Ovary (tissue), 3 donors: ENCODE measurements at regions not wholly inside any gene's neighbourhood (a gene's known extent, or its start where the extent isn't known, plus 50 kb on each side); places are given as distances from the start of the nearest gene placed in this dataset.

Experiments
- POLR2A ChIP-seq: fragments of 450-650 bp; IDR thresholded peaks from one replicate; pipeline ENCODE4 v1.6.1; 2017; ENCODE audit warnings: antibody characterized with exemption, mild to moderate bottlenecking, moderate library complexity
- TF ChIP-seq, protein P1 (sequence below), 3 donors: fragments of 450-650 bp in 2 of 3; fragments of 200-600 bp in 1 of 3; IDR thresholded peaks; one replicate each; pipeline versions ENCODE4 v1.5.1 to v1.8.0; 2016 to 2022; ENCODE audit warnings: antibody characterized with exemption in 3 of 3, mild to moderate bottlenecking in 1 of 3
- donor health status: DM: no; HTN: no; CAD: no.

GRCh38 chr4:176565049-176565448 is 227.7 kb downstream of the VEGFC start:
- no peak for TF ChIP-seq POLR2A
- TF ChIP-seq, protein P1, sequence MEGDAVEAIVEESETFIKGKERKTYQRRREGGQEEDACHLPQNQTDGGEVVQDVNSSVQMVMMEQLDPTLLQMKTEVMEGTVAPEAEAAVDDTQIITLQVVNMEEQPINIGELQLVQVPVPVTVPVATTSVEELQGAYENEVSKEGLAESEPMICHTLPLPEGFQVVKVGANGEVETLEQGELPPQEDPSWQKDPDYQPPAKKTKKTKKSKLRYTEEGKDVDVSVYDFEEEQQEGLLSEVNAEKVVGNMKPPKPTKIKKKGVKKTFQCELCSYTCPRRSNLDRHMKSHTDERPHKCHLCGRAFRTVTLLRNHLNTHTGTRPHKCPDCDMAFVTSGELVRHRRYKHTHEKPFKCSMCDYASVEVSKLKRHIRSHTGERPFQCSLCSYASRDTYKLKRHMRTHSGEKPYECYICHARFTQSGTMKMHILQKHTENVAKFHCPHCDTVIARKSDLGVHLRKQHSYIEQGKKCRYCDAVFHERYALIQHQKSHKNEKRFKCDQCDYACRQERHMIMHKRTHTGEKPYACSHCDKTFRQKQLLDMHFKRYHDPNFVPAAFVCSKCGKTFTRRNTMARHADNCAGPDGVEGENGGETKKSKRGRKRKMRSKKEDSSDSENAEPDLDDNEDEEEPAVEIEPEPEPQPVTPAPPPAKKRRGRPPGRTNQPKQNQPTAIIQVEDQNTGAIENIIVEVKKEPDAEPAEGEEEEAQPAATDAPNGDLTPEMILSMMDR (IDR thresholded peaks at IDR 0.05), result no peak
